HCT116 (cell line): ENCODE measurements at regions not wholly inside any gene's neighbourhood (a gene's known extent, or its start where the extent isn't known, plus 50 kb on each side); places are given as distances from the start of the nearest gene placed in this dataset.
"Not testable (repeated sequence)": the region's sequence is repeated elsewhere in the genome, so short reads cannot be mapped to it uniquely, and the experiment has no call there.

ENCODE experiments used
- ATAC-seq: fragments of 200-7000 bp; cut with Tn5 transposase; 2 replicates; pipeline ENCODE4 v1.9.1; 2020; ENCODE audit warnings: mild to moderate bottlenecking, moderate library complexity
- BruUV-seq: library from RNA; stranded (reverse); fragments of 400-500 nt; replicated peaks from 2 replicates; lab custom pipeline; 2021; lab: Mats Ljungman, UMichigan
- CTCF ChIA-PET: fragments of 300-600 bp; sonication (Branson Sonifier 250); formaldehyde crosslinking; loops from one replicate; lab custom pipeline; 2021; ENCODE audit warnings: antibody characterized with exemption; lab: Charles Lee
- POLR2A ChIA-PET: fragments of 300-600, 350-600 bp; sonication (Branson Sonifier 250); formaldehyde crosslinking; loops from one replicate; lab custom pipeline; 2021; ENCODE audit warnings: antibody characterized with exemption; lab: Charles Lee
- RAD21 ChIA-PET, 2 experiments: fragments of 300-600 bp; sonication (Branson Sonifier 250); formaldehyde crosslinking; loops; one replicate each; lab custom pipeline; 2023; ENCODE audit warnings: low total read pairs in 2 of 2; ENCODE audit not compliant: uncharacterized antibody in 2 of 2, unreplicated experiment in 2 of 2, low non-redundant PET in 1 of 2; lab: Charles Lee
- DNase-seq: peaks from one replicate; pipeline ENCODE4 v3.0.0-alpha.2; 2010; ENCODE audit warnings: low read depth, low spot score
- H2AFZ ChIP-seq: fragments of 200-600 bp; shearing (Covaris generic), sonication (generic); 2 replicates; pipeline ENCODE4 v1.6.1; 2017; ENCODE audit warnings: low read depth, mixed run types, mixed read lengths, antibody characterized with exemption, low read length; ENCODE audit not compliant: poor library complexity, severe bottlenecking
- H3K27ac ChIP-seq: 2 replicates; pipeline ENCODE4 v1.5.1; 2012; ENCODE audit warnings: low read depth, low read length
- H3K27me3 ChIP-seq: fragments of 200-600 bp; sonication (generic); 2 replicates; pipeline ENCODE4 v1.6.1; 2016; ENCODE audit warnings: mixed run types, low read length, mixed read lengths; ENCODE audit not compliant: insufficient read depth
- H3K36me3 ChIP-seq, 2 experiments: fragments of 200-500 bp in 1 of 2; fragments of 200-600 bp in 1 of 2; sonication (Bioruptor generic) in 1 of 2; sonication (generic) in 1 of 2; 2 replicates each; pipeline versions ENCODE4 v1.5.1 to v1.6.1; 2014 to 2016; ENCODE audit warnings: low read length in 2 of 2, inconsistent platforms in 1 of 2, mixed read lengths in 1 of 2, mixed run types in 1 of 2; ENCODE audit not compliant: insufficient read depth in 2 of 2, control insufficient read depth in 1 of 2
- H3K4me1 ChIP-seq, 2 experiments: fragments of 200-600 bp in 1 of 2; sonication (generic) in 1 of 2; 2 replicates each; pipeline versions ENCODE4 v1.5.1 to v1.6.1; 2012 to 2017; ENCODE audit warnings: low read length in 2 of 2, inconsistent platforms in 1 of 2, mild to moderate bottlenecking in 1 of 2, mixed read lengths in 1 of 2, mixed run types in 1 of 2, moderate library complexity in 1 of 2; ENCODE audit not compliant: insufficient read depth in 2 of 2, control insufficient read depth in 1 of 2
- H3K4me2 ChIP-seq: fragments of 200-600 bp; sonication (generic); 2 replicates; pipeline ENCODE4 v1.6.1; 2017; ENCODE audit warnings: mixed run types, low read length, mixed read lengths
- H3K4me3 ChIP-seq, 2 experiments: fragments of 200-600 bp in 1 of 2; sonication (generic) in 1 of 2; replicated peaks in 1 of 2; 2 replicates each; pipeline ENCODE4 v1.5.1; 2011 to 2016; ENCODE audit warnings: low read length in 2 of 2, control low read depth in 1 of 2, low read depth in 1 of 2, mild to moderate bottlenecking in 1 of 2, mixed read lengths in 1 of 2, mixed run types in 1 of 2
- H3K79me2 ChIP-seq: fragments of 200-600 bp; sonication (generic); 2 replicates; pipeline ENCODE4 v1.6.1; 2017; ENCODE audit warnings: mild to moderate bottlenecking, mixed run types, low read length, moderate library complexity, mixed read lengths; ENCODE audit not compliant: insufficient read depth
- H3K9ac ChIP-seq: fragments of 200-600 bp; sonication (generic); 2 replicates; pipeline ENCODE4 v1.6.1; 2016; ENCODE audit warnings: low read length, mixed read lengths
- H3K9me2 ChIP-seq: fragments of 200-600 bp; sonication (generic), shearing (Covaris generic); 2 replicates; pipeline ENCODE4 v1.6.1; 2017; ENCODE audit warnings: mixed run types, mild to moderate bottlenecking, moderate library complexity; ENCODE audit not compliant: insufficient read depth
- H3K9me3 ChIP-seq, 2 experiments: fragments of 200-500 bp in 1 of 2; fragments of 200-600 bp in 1 of 2; sonication (Bioruptor generic) in 1 of 2; sonication (generic) in 1 of 2; 2 replicates each; pipeline ENCODE4 v1.6.1; 2014 to 2017; ENCODE audit warnings: low read length in 2 of 2, mixed read lengths in 2 of 2, inconsistent platforms in 1 of 2, low read depth in 1 of 2, mild to moderate bottlenecking in 1 of 2, mixed run types in 1 of 2, moderate library complexity in 1 of 2; ENCODE audit not compliant: control insufficient read depth in 1 of 2, insufficient read depth in 1 of 2
- H4K20me1 ChIP-seq: fragments of 200-600 bp; sonication (generic), shearing (Covaris generic); 2 replicates; pipeline ENCODE4 v1.6.1; 2017; ENCODE audit warnings: mixed run types, mild to moderate bottlenecking, moderate library complexity; ENCODE audit not compliant: insufficient read depth
- CBX3 ChIP-seq: IDR thresholded peaks from 2 replicates; pipeline ENCODE4 v1.6.1; 2012; ENCODE audit warnings: low read depth
- EGR1 ChIP-seq: IDR thresholded peaks from 2 replicates; pipeline ENCODE4 v1.6.1; 2012; ENCODE audit warnings: low read depth
- ELF1 ChIP-seq: IDR thresholded peaks from 2 replicates; pipeline ENCODE4 v1.6.1; 2012; ENCODE audit warnings: low read depth, borderline replicate concordance
- EZH2 ChIP-seq: fragments of 200-600 bp; sonication (generic); IDR thresholded peaks from 2 replicates; pipeline ENCODE4 v1.6.1; 2017; ENCODE audit warnings: antibody characterized with exemption, mixed run types
- EZH2phosphoT487 ChIP-seq: fragments of 200-600 bp; IDR thresholded peaks from 2 replicates; pipeline ENCODE4 v1.6.1; 2018; ENCODE audit warnings: antibody characterized with exemption, borderline replicate concordance
- FOSL1 ChIP-seq: IDR thresholded peaks from 2 replicates; pipeline ENCODE4 v1.6.1; 2012; ENCODE audit warnings: low read depth
- POLR2A ChIP-seq: IDR thresholded peaks from 2 replicates; pipeline ENCODE4 v1.7.0; 2011; ENCODE audit warnings: borderline replicate concordance; ENCODE audit not compliant: insufficient read depth, insufficient read length; ENCODE audit errors: extremely low read depth
- SIN3A ChIP-seq: IDR thresholded peaks from 2 replicates; pipeline ENCODE4 v1.6.1; 2012; ENCODE audit warnings: low read depth
- SP1 ChIP-seq: IDR thresholded peaks from 2 replicates; pipeline ENCODE4 v1.6.1; 2012; ENCODE audit warnings: low read depth
- SRF ChIP-seq: IDR thresholded peaks from 2 replicates; pipeline ENCODE4 v1.6.1; 2012; ENCODE audit warnings: low read depth
- TCF7L2 ChIP-seq: IDR thresholded peaks from 2 replicates; pipeline ENCODE4 v1.7.0; 2011; ENCODE audit warnings: borderline replicate concordance, inconsistent platforms; ENCODE audit not compliant: insufficient read depth, insufficient read length; ENCODE audit errors: extremely low read depth
- intact Hi-C: fragments of 100-400 bp; cut with micrococcal nuclease; formaldehyde crosslinking; loops from 2 replicates; pipeline ENCODE4 v1.10.0; 2022
- TF ChIP-seq, protein P1 (sequence below): IDR thresholded peaks from 2 replicates; pipeline ENCODE4 v1.6.1; 2012
- TF ChIP-seq, protein P2 (sequence below), 3 experiments: fragments of 200-600 bp in 1 of 3; sonication (generic) in 1 of 3; IDR thresholded peaks in 2 of 3; conservative IDR thresholded peaks in 1 of 3; 2 replicates each; pipeline ENCODE4 v1.5.1; 2012 to 2017; ENCODE audit warnings: low read depth in 2 of 3, low read length in 2 of 3, antibody characterized with exemption in 1 of 3, borderline replicate concordance in 1 of 3, control low read depth in 1 of 3, mild to moderate bottlenecking in 1 of 3, mixed read lengths in 1 of 3, mixed run types in 1 of 3, moderate library complexity in 1 of 3; ENCODE audit not compliant: insufficient read depth in 1 of 3

DNA sequence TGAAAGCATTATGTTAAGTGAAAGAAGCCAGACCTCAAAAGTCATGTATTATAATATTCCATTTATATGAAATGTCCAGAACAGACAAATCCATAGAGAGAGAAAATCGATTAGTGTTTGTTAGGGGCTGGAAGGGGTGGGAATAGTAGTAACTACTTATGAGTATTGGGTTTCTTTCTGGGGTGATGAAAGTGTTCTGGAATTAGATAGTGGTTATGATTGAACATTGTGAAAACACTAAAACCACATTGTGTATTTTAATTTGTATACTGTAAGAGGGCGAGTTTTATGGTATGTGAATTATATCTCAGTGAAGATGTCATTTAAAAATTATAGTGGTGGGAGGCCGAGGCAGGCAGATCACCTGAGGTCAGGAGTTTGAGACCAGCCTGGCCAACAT is 52.0 kb upstream of the KIF13A start:
- no peaks in the 10 kb centered on the region for H3K9me3 ChIP-seq
- H4K20me1 ChIP-seq, result no peaks in the 10 kb centered on the region
- no peak overlapping the region for H3K4me2 ChIP-seq
- H3K4me1 ChIP-seq, result peaks cover 12 to 16% of the 10 kb centered on the region in 2 experiments
- H3K4me3 ChIP-seq, result no peak overlapping the region
- H3K36me3 ChIP-seq, result no peaks in the 10 kb centered on the region
- H3K9ac ChIP-seq, result no peak overlapping the region
- DNase-seq, result no peak
- no TSS peak for BruUV-seq
- TF ChIP-seq EZH2phosphoT487 (no peak), SRF (no peak), EGR1 (no peak), SIN3A (no peak), ELF1 (no peak), TCF7L2 (no peak), FOSL1 (no peak), CBX3 (no peak), EZH2 (no peak), POLR2A (no peak), SP1 (no peak)
- TF ChIP-seq, protein P1, sequence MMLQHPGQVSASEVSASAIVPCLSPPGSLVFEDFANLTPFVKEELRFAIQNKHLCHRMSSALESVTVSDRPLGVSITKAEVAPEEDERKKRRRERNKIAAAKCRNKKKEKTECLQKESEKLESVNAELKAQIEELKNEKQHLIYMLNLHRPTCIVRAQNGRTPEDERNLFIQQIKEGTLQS, result no peak
- TF ChIP-seq, protein P2, sequence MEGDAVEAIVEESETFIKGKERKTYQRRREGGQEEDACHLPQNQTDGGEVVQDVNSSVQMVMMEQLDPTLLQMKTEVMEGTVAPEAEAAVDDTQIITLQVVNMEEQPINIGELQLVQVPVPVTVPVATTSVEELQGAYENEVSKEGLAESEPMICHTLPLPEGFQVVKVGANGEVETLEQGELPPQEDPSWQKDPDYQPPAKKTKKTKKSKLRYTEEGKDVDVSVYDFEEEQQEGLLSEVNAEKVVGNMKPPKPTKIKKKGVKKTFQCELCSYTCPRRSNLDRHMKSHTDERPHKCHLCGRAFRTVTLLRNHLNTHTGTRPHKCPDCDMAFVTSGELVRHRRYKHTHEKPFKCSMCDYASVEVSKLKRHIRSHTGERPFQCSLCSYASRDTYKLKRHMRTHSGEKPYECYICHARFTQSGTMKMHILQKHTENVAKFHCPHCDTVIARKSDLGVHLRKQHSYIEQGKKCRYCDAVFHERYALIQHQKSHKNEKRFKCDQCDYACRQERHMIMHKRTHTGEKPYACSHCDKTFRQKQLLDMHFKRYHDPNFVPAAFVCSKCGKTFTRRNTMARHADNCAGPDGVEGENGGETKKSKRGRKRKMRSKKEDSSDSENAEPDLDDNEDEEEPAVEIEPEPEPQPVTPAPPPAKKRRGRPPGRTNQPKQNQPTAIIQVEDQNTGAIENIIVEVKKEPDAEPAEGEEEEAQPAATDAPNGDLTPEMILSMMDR (IDR thresholded peaks at IDR 0.05 in 2 of 3, conservative IDR thresholded peaks at IDR 0.05 in 1 of 3; ENCODE audit: borderline replicate concordance in 1 of 3, insufficient read depth in 1 of 3, low read depth in 2 of 3, low read length in 2 of 3), result no peak
- no peaks in the 10 kb centered on the region for H3K9me2 ChIP-seq
- CTCF ChIA-PET, result no interaction called here
- ATAC-seq, result no peak
- RAD21 ChIA-PET, result no interaction called here
- intact Hi-C loops, result no loop called here
- no peak overlapping the region for H3K27ac ChIP-seq
- no peaks in the 10 kb centered on the region for H3K79me2 ChIP-seq
- H2AFZ ChIP-seq, result no peak overlapping the region
- no peaks in the 10 kb centered on the region for H3K27me3 ChIP-seq
- POLR2A ChIA-PET, result no interaction called here

DNA sequence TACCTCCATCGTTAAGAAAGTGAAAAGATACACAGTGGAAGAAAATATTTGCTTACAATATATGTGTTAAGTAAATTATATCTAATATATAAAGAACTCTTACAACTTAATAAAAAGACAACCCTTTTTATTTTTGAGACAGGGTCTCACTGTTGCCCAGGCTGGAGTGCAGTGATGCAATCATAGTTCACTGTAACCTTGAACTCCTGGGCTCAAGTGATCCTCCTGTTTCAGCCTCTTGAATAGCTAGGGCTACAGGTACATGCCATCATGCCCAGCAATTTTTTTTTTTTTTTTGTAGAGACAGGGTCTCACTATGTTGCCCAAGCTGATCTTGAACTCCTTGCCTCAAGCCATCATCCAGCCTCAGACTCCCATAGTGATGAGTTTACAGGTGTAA is 50.8 kb upstream of the KIF13A start:
- H3K4me3 ChIP-seq, H3K27ac ChIP-seq, H3K9me3 ChIP-seq, H3K27me3 ChIP-seq, RAD21 ChIA-PET, H4K20me1 ChIP-seq, intact Hi-C loops, BruUV-seq, POLR2A ChIA-PET, DNase-seq, H3K36me3 ChIP-seq, CTCF ChIA-PET, H3K79me2 ChIP-seq, H3K9ac ChIP-seq, H2AFZ ChIP-seq, ATAC-seq, H3K4me2 ChIP-seq, H3K9me2 ChIP-seq: not testable (repeated sequence)
- peaks cover 10 to 11% of the 10 kb centered on the region in 2 experiments for H3K4me1 ChIP-seq
